NCI-H2107 treated with DMSO at 0.1 percent for 48 hours (cell line): ENCODE measurements at regions not wholly inside any gene's neighbourhood (a gene's known extent, or its start where the extent isn't known, plus 50 kb on each side); places are given as distances from the start of the nearest gene placed in this dataset.

ENCODE experiments used
- DNase-seq: peaks from one replicate; lab custom pipeline; 2025; ENCODE audit not compliant: unreplicated experiment; lab: John Stamatoyannopoulos, UW

DNA sequence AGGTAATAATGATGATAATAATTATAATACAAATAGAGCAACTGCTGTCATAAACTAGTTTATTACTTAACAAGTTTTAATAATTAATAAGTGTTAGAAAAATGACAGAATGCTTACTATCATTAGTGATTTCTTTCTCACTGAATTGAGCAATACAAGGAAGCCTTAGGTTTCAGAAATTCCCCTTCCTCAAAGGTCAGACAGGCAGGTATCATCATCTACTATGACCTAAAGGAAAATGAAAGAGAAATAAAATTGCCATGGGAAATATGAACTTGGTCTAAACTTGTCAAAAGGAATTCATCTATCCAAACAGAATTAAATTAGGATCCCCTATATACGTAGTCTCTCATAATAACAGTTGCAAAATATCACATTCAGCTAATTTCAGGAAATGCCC lies 56.3 kb upstream of the SLC7A11 start:
- no peak for DNase-seq

DNA sequence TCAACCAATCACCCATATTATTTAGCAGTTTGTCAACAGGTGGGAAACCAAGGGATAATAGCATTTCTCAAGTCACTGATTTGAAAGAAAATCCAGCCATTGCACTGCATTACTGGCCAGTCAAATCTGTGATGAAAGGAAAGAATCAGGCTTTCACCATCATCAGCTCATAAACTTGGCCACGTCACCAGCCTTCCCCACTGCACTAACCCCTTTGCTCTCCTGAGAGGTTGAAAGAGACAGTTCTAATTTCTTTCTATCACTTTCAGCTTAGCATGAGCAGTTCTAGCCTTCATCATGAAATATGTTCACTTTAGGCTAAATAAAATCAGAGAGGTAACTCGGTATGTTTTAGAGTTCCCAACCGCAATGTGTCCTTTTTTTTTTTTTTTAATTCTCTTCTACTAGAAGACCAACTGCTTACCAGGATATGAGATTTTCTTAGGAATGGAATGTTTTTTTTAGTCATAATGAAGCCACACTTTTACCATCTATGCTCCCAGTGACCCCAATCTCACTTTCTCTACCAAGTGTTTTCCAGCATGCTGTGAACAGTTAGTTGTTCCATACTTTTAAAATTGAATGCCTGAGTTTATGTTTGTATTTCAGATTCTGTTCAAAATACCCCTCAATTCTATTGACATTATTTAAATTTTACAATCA lies 55.7 kb upstream of the SLC7A11 start:
- DNase-seq, result no peak

DNA sequence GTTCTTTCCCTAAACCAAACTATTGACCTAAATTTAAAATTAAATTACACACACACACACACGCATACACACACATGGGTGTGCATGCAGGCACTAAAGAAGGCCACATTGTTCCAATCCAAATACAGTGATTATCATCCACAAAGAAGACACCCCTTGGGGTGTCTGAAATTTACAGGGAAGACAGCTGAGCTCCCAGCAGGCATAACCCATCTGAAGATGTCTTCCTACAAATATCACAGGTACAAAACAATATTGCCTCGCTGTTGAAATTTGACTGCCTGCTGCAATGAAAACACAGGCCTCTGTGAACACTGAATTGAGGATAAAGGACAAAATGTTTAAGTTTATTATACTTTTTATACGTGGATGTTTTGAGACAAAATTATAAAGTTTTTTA lies 50.2 kb upstream of the SLC7A11 start:
- DNase-seq, result no peak
